Type B pancreatic cell (in vitro differentiated cells): ENCODE measurements at regions not wholly inside any gene's neighbourhood (a gene's known extent, or its start where the extent isn't known, plus 50 kb on each side); places are given as distances from the start of the nearest gene placed in this dataset.
A peak's percentile ranks its signal among the peaks of the same experiment; 100 is the strongest.

ENCODE experiments used
- DNase-seq: peaks from one replicate; pipeline ENCODE4 v3.0.0; 2021; ENCODE audit warnings: mixed read lengths; ENCODE audit not compliant: unreplicated experiment; ENCODE audit errors: extremely low spot score
- H3K27ac Mint-ChIP-seq: 2 replicates; pipeline ENCODE4 v1.8.0; 2021; ENCODE audit warnings: mild to moderate bottlenecking, mixed read lengths
- H3K27me3 Mint-ChIP-seq: 2 replicates; pipeline ENCODE4 v1.8.0; 2021; ENCODE audit warnings: mixed read lengths
- H3K36me3 Mint-ChIP-seq: 2 replicates; pipeline ENCODE4 v1.8.0; 2021; ENCODE audit warnings: mixed read lengths
- H3K4me1 Mint-ChIP-seq: one replicate; pipeline ENCODE4 v1.8.0; 2021; ENCODE audit warnings: mixed read lengths; ENCODE audit not compliant: unreplicated experiment
- H3K4me3 Mint-ChIP-seq: 2 replicates; pipeline ENCODE4 v1.8.0; 2021; ENCODE audit warnings: mild to moderate bottlenecking, mixed read lengths
- H3K9me3 Mint-ChIP-seq: 2 replicates; pipeline ENCODE4 v1.8.0; 2021; ENCODE audit warnings: mixed read lengths
- TF ChIP-seq, protein P1 (sequence below): fragments of 200-600 bp; sonication (generic); conservative IDR thresholded peaks from 2 replicates; pipeline ENCODE4 v1.5.0; 2021; ENCODE audit warnings: antibody characterized with exemption, mild to moderate bottlenecking

DNA sequence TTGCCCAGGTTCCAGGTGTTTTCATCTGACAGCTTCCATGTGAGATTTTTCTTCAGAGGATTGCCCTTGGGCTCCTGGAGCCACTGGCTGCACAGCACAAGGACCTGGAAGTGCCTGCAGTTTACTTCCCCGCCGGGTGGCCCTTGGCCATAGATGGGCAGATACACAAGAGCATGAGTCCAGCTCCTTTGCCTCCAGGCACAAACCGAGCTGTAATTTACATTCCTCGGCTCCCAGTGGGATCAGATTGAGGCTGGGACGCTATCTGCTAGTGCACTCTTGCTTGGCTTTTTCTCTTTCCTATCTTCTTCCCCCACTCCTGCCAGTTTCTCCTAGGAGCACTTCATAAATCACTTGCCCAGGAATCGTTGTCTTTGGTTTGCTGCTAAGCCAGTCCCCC is 85.4 kb upstream of the RALY start:
- no peak for DNase-seq
- Mint-ChIP-seq H3K36me3 (no peaks in the 10 kb centered on the region), H3K27me3 (peaks cover 1% of the 10 kb centered on the region), H3K9me3 (no peaks in the 10 kb centered on the region), H3K4me1 (peaks cover 29% of the 10 kb centered on the region), H3K4me3 (no peak overlapping the region), H3K27ac (no peak overlapping the region)
- TF ChIP-seq, protein P1, sequence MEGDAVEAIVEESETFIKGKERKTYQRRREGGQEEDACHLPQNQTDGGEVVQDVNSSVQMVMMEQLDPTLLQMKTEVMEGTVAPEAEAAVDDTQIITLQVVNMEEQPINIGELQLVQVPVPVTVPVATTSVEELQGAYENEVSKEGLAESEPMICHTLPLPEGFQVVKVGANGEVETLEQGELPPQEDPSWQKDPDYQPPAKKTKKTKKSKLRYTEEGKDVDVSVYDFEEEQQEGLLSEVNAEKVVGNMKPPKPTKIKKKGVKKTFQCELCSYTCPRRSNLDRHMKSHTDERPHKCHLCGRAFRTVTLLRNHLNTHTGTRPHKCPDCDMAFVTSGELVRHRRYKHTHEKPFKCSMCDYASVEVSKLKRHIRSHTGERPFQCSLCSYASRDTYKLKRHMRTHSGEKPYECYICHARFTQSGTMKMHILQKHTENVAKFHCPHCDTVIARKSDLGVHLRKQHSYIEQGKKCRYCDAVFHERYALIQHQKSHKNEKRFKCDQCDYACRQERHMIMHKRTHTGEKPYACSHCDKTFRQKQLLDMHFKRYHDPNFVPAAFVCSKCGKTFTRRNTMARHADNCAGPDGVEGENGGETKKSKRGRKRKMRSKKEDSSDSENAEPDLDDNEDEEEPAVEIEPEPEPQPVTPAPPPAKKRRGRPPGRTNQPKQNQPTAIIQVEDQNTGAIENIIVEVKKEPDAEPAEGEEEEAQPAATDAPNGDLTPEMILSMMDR = no peak

DNA sequence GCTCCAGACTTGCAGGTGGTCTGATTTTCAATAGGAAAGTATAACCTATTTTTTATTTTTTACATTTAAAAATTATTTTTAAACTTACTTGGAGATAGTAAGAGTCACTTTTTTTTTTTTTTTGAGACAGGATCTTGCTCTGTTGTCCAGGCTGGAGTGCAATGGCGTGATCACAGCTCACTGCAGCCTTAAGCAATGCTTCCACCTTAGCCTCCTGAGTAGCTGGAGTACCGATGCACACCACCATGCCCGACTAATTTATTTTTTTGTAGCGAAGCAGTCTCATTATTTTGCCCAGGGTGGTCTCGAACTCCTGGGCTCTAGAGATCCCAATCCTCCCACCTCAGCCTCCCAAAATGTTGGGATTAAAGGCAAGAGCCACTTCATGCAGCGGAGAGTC is 84.8 kb upstream of the RALY start:
- peaks cover 3% of the 10 kb centered on the region for H3K27me3 Mint-ChIP-seq
- no peak for DNase-seq
- H3K9me3 Mint-ChIP-seq = no peaks in the 10 kb centered on the region
- H3K4me3 Mint-ChIP-seq = no peak overlapping the region
- TF ChIP-seq, protein P1 = no peak
- H3K36me3 Mint-ChIP-seq = no peaks in the 10 kb centered on the region
- H3K27ac Mint-ChIP-seq = no peak overlapping the region
- peaks cover 33% of the 10 kb centered on the region for H3K4me1 Mint-ChIP-seq

DNA sequence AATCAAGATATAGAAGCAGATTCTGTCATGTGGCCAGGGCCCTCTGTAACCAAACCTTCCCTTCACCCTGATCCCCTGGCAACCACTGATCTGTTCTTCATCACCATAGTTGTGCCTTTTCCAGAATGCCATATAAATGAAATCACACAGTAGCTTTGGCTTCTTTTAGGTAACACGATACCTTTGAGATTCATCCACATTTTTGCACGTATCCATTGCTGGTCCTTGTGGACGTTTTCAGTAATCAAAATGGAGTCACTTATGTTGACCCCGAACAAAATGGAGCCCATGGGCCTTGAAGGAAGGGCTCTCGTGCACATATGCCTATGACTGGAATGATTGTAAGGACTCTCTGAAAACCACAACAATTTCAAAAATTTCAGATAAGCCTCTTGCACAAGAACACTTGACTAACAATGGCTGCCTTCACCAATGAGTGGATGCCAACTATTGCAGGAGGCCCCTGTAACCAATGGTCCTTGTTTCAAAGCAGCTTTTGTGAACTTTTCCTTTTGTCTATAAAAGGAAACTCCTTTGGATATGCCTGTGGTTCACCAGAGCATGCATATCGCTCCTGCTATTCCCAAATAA is 84.3 kb upstream of the RALY start:
- H3K27ac Mint-ChIP-seq = peak overlapping the region; percentile 57
- DNase-seq = no peak
- no peak overlapping the region for H3K4me3 Mint-ChIP-seq
- no peaks in the 10 kb centered on the region for H3K36me3 Mint-ChIP-seq
- no peaks in the 10 kb centered on the region for H3K9me3 Mint-ChIP-seq
- TF ChIP-seq, protein P1 = no peak
- peaks cover 3% of the 10 kb centered on the region for H3K27me3 Mint-ChIP-seq
- peaks cover 34% of the 10 kb centered on the region for H3K4me1 Mint-ChIP-seq

DNA sequence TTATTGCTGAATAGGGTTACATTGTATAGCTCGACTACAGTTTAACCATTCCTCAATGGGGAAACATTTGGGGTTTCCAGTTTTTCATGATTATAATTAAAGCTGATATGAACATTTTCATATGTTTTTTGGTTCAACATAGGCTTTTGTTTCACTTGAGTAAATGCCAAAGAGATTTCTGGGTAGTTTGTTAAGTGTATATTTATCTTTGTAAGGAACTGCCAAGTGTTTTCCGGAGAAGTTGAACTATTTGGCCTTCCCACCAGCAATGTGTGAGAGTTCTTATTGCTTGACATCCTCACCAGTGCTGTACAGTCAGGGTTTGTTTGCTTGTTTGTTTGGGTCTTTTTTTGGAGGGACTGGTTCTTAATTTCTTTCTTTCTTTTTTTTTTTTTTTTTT is 83.7 kb upstream of the RALY start:
- peaks cover 3% of the 10 kb centered on the region for H3K27me3 Mint-ChIP-seq
- TF ChIP-seq, protein P1 = no peak
- peaks cover 37% of the 10 kb centered on the region for H3K4me1 Mint-ChIP-seq
- no peak for DNase-seq
- H3K9me3 Mint-ChIP-seq = no peaks in the 10 kb centered on the region
- no peak overlapping the region for H3K4me3 Mint-ChIP-seq
- no peak overlapping the region for H3K27ac Mint-ChIP-seq
- H3K36me3 Mint-ChIP-seq = no peaks in the 10 kb centered on the region

DNA sequence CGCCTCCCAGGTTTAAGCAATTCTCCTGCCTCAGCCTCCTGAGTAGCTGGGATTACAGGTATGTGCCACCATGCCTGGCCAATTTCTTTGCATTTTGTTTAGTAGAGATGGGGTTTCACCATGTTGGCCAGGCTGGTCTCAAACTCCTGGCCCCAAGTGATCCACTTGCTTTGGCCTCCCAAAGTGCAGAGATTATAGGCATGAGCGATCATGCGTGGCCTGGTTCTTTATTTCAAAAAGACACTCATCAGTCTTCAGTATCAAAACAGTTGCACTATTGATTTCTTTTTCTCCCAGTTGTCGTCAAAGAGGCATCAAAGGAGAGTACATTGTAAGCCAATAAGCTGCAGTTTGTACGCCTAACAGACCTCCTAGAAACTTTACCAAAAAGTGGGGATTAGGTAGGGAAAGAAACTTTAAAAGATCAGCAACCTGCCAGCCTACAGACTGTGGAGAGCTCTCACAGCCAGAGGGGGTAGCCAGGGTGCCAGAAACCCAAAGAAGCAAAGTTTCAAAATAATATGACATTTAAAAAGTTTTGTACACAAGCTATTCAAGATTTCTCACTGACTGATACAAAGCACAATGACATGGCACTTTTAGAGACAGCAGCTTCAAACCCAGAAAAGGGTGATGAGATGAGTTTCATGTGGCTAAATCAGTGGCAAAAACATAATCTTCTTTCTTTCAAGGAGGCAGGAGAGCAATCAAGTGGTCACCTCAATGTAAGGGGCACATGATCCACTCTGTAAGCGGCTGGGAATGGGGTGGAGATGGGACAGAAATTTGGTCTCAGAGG is 83.0 kb upstream of the RALY start:
- H3K36me3 Mint-ChIP-seq = no peaks in the 10 kb centered on the region
- DNase-seq = no peak
- TF ChIP-seq, protein P1 = no peak
- H3K4me3 Mint-ChIP-seq = no peak overlapping the region
- H3K4me1 Mint-ChIP-seq = peaks cover 37% of the 10 kb centered on the region
- H3K9me3 Mint-ChIP-seq = no peaks in the 10 kb centered on the region
- H3K27ac Mint-ChIP-seq = no peak overlapping the region
- peaks cover 3% of the 10 kb centered on the region for H3K27me3 Mint-ChIP-seq
